Activated T-cell treated with anti-CD3 and anti-CD28 coated beads for 4 hours (primary cell): ENCODE measurements at regions not wholly inside any gene's neighbourhood (a gene's known extent, or its start where the extent isn't known, plus 50 kb on each side); places are given as distances from the start of the nearest gene placed in this dataset.
"Not testable (repeated sequence)": the region's sequence is repeated elsewhere in the genome, so short reads cannot be mapped to it uniquely, and the experiment has no call there.

Source experiments
- DNase-seq: peaks from one replicate; pipeline ENCODE4 v3.0.0-alpha.2; 2020

DNA sequence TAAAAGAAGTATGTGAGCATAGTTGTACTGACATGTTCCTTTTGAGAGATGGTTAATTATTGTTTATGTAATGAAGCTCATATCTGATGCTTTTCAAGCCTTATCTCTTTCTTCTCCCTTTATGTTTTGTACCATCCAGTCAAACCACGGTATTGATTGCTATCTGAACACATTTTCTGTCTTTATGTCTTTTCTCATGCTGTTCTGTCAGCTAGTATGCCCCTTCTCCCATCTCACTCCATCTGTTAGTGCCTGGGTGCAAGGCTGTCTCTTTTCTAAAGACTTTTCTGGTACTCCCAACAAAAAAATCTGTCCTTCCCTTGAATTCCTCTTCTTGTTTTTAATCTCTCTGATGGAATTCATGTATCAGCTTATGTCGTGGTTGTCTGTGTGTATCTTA, 883.8 kb upstream of the IGFBP7 start:
- no peak for DNase-seq

DNA sequence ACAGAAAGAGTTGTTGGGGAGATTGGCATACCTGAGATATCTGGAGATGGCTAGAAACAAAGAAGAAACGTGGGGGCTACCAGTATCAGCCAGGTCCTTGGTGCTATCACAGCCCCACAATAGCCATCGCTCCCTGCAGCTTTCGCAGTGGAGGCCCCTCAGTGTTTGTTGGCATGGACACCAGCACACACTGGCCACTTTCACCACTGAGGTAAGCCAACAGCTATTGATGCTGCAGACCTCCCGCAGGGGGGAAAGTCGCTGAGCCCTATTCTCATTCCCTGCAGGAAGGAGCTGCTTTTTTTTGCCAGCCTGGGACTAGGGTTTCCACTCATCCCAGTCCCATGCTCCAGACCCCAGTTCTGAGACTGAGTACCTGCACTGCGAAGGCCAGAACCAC, 879.2 kb upstream of the IGFBP7 start:
- no peak for DNase-seq

DNA sequence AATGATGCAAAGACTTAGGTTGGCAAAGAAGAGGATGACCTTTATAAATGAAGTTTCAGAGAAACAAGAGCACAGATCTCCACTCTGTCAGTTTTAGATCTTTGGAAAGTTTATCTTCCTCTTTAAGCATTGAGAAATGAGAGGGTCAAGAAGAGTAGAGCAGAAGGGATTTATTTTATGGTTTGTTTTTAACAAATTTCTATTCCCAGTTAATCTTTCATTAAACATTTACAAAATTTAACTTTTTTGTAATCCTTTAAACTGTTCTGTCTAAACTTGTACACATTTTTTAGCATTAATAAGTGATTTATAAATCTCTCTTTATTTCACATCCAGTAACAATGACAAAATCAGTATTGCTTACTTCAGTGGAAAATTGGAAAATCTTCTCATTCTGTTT, 875.0 kb upstream of the IGFBP7 start:
- no peak for DNase-seq

DNA sequence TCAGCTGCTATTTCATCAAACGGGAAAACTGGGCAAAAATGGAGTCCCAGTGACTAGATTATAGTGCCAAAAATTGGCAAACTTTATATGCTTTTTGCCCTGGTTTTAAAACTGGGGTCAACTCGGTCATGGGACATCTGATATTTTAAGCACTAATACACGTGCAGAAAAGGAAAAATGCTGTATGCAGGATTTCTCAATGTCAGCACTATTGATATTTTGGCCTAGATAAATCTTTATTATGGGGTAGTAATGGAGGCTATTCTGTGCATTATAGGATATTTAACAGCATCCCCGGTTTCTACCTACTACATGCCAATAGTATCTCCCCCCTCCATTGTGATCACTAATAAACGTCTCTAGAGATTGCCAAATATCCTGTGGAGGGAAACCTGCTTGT, 870.9 kb upstream of the IGFBP7 start:
- no peak for DNase-seq

DNA sequence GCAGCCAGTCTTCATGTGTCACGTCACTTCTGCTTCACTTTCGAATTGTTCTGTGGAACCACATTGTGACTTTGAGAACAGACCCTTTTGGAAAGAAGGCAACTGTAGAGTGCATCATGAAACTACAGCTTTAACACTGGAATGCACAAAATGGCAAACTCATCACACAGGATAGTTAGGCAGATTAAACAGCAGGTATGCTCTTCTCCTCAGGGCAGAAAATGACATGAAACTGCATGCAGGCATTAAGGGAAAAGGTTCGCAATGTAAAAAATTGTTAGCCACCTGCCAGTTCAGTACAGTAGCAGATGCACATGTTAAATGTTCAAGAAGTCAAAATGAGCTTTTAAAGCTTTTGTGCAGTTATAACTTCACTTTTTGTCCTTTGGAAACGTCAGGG, 864.6 kb upstream of the IGFBP7 start:
- no peak for DNase-seq

DNA sequence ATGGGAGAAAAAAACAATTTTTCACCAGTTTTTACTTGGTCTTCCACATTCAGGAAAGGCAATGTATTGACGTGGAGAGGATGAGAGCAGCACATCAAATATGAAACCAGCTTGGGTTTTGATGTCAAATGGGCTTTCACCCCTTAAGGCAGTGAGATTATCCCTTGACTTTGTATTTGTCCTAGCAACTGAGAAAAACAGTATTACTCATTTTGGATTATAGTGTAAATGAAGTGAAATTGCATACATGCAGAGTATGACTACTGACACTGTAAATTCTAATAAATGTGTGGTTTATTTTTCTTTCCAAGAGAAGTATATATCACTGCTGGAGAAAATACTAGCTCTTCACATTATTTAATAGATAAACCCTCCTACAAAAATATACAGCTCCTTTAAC, 863.6 kb upstream of the IGFBP7 start:
- no peak for DNase-seq

DNA sequence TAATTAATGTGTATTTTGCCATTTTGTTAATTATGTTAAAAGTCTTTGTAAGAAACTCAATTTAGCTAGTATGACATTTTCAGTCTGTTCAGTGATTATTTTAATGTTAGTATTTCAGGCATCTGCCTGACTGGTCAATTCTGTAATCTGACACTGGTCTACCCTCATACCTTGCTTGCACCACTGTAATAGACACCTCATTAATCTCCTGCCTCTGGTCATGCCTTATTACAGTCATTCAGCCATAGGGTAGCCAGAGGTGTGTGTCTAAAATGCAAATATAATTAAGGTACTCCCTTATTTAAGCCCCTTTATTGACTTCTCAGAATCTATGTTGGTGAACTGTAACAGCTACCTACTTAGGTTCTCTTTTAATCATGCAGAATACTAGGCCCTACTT, 861.1 kb upstream of the IGFBP7 start:
- DNase-seq, result no peak

DNA sequence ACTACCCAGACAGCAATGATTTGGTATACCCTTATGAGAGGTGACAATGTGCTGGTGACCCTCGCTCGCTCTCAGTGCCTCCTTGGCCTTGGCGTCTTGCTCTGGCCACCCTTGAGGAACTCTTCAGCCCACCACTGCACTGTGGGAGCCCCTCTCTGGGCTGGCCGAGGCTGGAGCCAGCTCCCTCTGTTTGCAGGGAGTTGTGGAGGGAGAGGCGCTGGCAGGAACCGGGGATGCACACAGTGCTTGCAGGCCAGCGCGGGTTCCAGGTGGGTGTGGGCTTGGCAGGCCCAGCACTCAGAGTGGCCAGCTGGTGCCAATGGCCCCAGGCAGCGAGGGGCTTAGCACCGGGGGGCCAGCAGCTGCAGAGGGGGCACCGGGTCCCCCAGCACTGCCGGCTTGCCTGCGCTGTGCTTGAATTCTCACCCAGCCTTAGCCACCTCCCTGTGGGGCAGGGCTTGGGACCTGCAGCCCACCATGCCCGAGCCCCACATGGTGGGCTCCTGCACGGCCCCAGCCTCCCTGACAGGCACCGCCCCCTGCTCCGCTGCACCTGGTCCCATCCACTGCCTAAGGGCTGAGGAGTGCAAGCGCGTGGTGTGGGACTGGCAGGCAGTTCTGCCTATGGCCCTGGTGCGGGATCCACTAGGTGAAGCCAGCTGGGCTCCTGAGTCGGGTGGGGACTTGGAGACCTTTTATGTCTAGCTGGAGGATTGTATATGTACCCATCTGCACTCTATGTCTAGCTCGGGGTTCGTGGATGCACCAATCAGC, 857.0 kb upstream of the IGFBP7 start:
- DNase-seq, result no peak

DNA sequence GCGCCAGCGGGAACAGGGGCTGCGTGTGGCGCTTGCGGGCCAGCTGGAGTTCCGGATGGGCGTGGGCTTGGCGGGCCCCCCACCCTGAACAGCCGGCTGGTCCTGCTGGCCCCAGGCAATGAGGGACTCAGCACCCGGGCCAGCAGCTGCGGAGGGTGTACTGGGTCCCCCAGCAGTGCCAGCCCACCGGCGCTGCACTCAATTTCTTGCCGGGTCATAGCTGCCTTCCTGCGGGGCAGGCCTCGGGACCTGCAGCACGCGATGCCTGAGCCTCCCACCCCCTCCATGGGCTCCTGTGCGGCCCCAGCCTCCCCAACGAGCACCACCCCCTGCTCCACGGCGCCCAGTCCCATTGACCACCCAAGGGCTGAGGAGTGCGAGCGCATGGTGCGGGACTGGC, 855.2 kb upstream of the IGFBP7 start:
- DNase-seq, result not testable (repeated sequence)

DNA sequence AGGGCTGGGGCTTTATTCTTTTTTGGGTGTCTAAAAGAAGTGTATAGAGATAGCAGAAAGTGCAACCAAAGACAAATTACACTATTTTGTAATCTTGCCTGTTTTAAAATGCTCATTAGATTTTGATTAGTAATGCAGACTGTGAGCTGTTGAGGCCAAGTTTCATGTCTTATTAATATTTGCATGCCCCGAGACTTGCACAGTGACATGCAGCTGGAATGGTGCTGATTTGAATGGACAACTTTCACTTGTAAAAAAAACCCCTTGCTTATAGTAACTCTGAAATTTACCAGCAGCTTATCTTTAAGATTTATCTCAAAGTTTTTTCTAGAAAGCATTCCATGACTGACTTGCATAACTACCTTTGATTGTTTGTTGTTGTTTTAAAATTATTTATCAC, 835.1 kb upstream of the IGFBP7 start:
- no peak for DNase-seq

DNA sequence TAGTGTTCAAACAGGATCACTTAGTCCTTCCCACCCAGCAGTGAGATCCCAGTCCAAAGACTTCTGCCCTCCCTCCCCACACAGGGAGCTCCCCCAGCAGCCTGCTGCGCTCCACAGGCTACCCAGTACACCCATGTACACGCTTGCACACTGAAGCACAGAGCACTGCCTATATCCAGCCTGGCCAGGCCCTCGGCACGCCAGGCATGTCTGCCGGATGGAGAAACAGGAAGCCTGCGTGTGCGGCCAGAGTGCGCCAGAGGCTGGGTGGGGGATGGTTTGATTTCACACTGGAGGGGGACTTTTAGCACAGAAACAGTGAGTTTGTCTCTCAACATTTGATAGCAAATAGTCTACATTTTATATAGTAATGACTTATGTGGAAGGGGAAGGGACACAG, 833.5 kb upstream of the IGFBP7 start:
- DNase-seq, result no peak

DNA sequence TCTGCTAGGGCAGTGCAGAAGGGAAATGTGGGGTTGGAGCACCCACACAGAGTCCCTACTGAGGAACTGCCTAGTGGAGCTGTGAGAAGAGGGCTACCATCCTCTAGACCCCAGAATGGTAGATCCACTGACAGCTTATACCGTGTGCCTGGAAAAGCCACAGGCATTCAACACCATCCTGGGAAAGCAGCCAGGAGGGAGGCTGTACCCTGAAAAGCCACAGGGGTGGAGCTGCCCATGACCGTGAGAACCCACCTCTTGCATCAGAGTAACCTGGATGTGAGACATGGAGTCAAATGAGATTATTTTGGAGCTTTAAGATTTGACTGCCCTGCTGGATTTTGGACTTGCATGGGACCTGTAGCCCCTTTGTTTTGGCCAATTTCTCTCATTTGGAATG, 827.1 kb upstream of the IGFBP7 start:
- not testable (repeated sequence) for DNase-seq

DNA sequence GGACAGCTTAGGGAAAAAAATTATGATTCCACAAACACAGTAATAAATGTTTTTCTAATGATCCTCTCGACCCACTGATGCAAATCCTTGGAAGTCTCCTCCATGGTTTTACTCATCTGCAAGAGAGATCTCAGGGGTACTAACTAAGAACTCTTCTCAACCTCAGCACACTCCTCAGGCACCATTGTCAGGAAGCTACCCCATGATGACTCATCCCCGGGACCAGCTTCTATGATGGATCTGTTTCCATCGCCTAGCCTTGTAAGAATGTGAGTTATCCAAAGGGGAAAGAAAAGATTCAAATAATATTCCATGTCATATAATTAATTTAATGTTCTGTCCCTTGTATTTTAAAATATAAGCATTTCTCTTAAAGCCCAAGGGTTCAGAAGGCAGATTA, 816.1 kb upstream of the IGFBP7 start:
- DNase-seq, result no peak

DNA sequence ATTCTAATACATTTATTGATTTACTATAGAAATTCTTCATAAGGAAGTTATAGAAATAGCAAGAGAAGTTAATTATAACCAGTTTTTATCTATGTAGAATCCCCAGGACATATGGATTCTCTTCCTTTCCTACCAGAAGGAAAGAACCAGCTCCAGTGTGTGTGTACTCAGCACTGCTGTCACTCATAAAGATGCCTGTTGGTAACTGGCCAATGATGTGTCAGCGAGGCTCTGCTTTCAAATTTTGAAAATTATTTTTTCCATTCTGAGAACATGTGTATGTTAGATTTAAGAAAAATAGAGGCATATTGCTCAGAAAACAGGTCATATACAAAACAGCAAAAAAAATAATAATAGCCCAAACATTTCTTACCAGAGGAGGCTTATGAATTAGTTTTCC, 814.8 kb upstream of the IGFBP7 start:
- no peak for DNase-seq

DNA sequence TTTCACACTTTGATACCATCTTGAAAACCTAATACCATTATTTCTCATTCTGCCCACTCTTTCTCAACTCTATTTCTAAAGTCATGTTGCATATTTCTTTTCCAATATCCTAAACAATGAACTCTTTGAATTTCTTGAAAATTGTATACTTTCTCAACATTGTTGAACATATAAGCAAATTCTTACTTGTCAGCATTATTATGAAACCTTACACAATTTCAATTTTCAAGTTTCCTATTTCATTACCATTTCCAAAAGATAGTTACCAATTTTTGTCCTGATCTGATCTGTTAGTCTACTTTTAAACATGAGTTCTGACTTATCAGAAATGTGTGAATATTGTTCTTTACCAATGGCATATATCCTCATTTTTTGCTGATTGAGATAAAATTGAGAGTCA, 806.3 kb upstream of the IGFBP7 start:
- no peak for DNase-seq

DNA sequence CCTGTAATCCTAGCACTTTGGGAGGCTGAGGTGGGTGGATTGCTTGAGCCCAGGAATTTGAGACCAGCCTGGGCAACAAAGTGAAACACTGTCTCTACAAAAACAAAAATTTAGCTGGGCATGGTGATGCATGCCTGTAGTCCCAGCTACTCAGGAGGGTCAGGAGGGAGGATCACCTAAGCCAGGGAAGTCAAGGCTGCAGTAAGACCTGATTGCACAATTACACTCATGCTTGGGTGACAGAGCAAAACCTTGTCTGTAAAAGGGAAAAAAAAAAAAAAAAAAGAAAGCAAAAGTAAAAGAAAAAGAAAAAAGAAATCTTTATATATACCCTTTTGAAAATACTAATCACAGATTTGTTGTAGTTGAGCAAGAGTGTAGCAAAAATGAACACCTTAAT, 801.0 kb upstream of the IGFBP7 start:
- no peak for DNase-seq

DNA sequence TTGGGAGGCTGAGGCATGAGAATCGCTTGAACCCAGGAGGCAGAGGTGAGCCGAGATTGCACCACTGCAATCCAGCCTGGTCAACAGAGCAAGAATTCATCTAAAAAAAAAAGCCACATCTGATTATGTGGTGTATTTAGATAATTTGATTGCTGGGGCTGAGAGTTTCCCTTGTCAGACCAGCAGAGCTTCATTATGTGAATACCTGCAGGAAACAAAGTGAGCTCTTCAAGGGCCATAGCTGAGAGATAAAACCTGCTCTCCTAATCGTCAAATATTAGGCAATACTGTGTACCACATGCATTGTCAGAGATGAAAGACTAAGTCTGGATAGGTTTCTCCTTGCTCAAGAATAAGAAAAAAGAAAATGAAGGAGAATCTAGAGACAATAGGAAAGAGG, 800.0 kb upstream of the IGFBP7 start:
- DNase-seq, result no peak

DNA sequence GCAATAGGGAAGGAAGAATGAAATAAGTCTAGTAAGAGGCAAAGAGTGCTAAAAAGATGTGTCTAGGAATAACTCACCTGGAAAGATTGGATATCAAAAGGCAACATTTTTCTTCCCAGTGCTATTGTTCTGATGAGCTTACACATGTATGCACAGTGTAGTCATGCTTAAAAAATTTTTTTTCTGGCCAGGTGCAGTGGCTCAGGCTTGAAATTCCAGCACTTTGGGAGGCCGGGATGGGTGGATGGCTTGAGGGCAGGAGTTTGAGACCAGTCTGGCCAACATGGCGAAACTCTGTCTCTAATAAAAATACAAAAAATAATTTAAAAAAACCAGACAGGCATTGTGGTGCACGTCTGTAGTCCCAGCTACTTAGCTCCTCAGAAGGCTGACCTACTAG, 795.8 kb upstream of the IGFBP7 start:
- no peak for DNase-seq

DNA sequence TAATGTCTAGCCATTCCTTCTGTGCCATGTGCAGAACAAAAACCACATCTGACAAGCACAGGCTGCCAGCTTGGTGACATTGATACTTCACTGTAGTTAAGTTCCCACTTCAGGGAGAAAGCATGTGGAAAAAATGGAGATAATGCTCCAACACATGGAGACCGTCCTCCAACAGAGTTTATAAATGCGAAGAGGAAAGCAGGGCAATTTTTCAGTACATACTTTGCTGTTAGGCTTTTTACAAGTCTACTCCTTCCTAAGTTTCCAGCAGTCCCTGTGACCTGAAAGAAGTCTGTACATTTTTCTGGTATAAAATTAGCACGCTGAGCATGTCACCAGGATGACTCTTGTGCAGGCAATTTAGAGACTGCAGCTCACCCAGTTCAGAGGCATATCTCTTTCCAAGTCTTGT, 766.9 kb upstream of the IGFBP7 start:
- DNase-seq, result no peak

DNA sequence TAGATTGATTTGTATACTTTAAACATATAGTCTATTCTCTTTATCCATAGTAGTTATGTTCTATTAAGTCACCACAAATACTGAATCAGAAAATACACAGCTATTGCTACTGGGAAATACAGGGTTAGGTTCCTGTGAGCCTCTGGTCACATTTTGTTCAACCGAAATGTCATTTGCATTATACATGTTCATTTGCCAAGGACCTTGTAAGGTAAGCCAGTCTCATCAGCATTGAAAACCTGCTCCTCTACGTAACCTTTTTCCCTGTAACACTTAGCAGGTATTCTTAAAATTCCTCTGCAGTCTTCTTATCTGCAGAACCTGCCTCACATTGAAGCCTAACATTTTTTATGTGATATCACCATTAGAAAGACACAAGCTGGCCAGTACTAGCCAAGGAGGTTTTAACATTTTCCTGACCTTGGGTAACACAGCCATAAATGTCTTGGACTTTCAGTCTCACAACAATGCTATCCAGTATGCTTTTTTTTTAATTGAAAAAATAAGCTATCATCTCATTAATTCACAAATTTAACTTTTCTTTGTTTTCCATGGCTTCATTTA, 765.7 kb upstream of the IGFBP7 start:
- DNase-seq, result no peak

DNA sequence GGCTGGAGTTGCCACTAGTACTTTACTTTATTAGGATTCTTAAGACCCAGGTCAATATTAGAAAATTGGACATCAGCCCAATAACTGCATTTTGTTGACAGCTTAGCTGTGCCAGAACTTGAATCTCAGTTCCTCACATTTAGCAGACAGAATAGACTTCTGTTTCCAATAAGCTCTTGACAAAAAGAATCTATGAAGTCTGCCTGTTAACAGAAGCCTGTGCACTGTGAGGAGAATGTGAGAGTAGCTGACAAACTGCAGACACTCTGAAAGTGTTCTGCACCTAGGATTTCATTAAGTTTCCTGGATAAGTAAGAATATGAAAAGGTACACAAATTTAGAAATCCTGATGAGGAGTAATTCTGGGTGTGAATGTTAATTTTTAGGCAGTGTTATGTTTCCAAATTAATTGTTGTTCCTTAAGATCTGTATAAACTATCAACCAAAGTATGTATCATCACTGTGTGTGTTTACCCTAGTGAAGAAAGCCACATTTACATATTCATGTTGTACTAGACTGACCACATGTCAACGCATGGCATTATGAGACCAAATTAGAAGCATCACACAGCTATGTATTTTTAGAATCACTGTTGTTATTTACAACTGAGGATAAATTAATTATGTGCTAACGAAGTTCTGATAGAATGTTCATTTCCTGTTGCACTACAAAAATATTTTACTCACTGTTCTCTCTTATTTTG, 756.4 kb upstream of the IGFBP7 start:
- DNase-seq, result no peak

DNA sequence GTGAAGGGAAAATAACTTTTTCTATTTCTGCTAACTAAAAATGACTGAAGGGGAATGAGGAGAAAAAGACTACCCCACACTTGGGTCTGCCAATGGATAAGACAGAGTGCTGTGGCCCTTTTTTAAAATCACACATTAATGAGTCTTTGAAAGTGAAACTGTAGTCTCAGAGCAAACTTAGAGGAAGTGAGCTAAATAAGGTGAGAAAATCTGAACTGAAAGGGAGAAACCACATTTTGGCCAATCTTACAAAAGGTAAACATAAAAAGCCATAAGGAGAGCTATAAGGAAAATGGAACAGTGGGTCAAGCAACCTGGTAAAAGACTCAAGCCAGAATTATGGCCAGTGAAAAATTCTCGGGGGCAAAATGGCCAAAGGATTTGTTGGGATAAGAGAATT, 755.1 kb upstream of the IGFBP7 start:
- DNase-seq, result no peak

DNA sequence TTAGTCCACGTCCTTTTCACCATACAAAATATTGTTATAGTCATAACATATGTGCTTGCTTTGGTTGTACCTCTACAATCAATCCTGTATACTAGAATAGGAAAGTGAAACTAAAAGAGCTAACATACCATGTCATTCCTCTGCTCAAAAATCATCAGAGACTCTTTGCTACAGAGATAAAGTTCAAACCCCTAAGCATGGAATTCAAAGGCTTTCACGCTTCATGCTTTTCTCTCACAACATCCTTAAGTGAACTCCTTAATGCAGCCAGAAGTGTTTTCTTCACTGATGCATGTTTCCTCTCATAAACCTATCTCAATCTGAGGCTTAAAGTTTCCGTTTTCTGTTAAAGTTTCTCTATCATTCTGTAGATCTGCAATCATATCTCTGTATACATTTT, 744.6 kb upstream of the IGFBP7 start:
- DNase-seq, result no peak

DNA sequence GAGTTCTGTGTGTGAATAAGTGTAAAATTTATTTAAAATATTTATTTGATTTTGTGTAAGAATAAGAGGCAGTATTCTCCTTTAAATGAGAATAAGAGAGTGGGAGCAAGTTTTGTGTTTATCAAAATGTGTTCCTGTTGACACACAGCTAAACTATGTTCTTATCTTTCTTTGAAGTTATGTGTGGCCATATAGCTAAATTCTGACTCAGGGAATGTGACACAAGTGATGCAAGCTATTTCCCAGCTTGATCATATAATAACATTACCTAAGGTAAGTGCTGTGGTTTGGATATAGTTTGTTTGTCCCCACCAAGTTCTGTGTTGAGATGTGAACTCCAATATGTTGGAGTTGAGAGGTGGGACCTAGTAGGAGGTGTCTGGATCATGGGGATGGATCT, 740.0 kb upstream of the IGFBP7 start:
- no peak for DNase-seq

DNA sequence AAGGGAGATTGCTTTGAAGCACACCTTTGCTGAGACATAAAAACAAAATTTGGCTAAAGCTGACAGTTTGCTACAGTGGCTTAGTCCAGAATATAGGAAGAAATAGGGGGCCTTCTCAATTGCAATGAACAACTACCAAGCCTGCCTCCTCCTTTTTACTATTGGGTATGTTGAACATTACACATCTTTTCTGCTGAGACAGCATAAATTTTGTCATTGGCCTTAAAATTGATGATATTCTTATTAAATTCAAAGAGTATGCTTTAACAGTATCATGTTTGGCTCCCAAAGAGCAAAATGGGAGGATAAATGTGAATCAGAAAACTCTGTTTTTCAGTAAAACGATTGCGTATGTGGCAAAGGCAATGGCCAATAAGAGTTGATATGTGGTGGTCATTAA, 721.9 kb upstream of the IGFBP7 start:
- no peak for DNase-seq
